IMR-90 (cell line): ENCODE measurements at regions not wholly inside any gene's neighbourhood (a gene's known extent, or its start where the extent isn't known, plus 50 kb on each side); places are given as distances from the start of the nearest gene placed in this dataset.

Source experiments
- ATAC-seq: fragments of 200-7000 bp; cut with Tn5 transposase; 2 replicates; pipeline ENCODE4 v1.9.1; 2020; ENCODE audit warnings: low read depth, mild to moderate bottlenecking, moderate library complexity
- BruUV-seq: library from RNA; stranded (reverse); fragments of 400-500 nt; replicated peaks from 2 replicates; lab custom pipeline; 2021; lab: Mats Ljungman, UMichigan
- CTCF ChIA-PET: fragments of 300-600 bp; formaldehyde crosslinking; extraction: SDS; loops from one replicate; lab custom pipeline; 2021; ENCODE audit warnings: antibody characterized with exemption; lab: Yijun Ruan, JAX
- POLR2A ChIA-PET: fragments of 300-600 bp; sonication (Branson Sonifier 250); formaldehyde crosslinking; loops from one replicate; lab custom pipeline; 2022; ENCODE audit warnings: antibody characterized with exemption; ENCODE audit not compliant: unreplicated experiment; lab: Charles Lee
- DNase-seq: peaks from one replicate; pipeline ENCODE4 v3.0.0; 2013
- H2AFZ ChIP-seq: replicated peaks from 2 replicates; pipeline ENCODE3; 2013; ENCODE audit warnings: low read length, mild to moderate bottlenecking; ENCODE audit not compliant: poor library complexity
- H2AK5ac ChIP-seq: 2 replicates; pipeline ENCODE4 v1.6.1; 2013; ENCODE audit warnings: low read depth, low read length, inconsistent platforms
- H2AK9ac ChIP-seq: replicated peaks from 2 replicates; pipeline ENCODE3; 2013; ENCODE audit warnings: mild to moderate bottlenecking, low read depth, low read length, moderate library complexity; ENCODE audit not compliant: poor library complexity
- H2BK120ac ChIP-seq: 2 replicates; pipeline ENCODE4 v1.6.1; 2013; ENCODE audit warnings: low read depth, low read length, inconsistent platforms
- H2BK15ac ChIP-seq: 3 replicates; pipeline ENCODE4 v1.6.1; 2013; ENCODE audit warnings: low read depth, low read length, inconsistent platforms
- H2BK20ac ChIP-seq: 2 replicates; pipeline ENCODE4 v1.6.1; 2013; ENCODE audit warnings: low read depth, mild to moderate bottlenecking, inconsistent platforms, low read length, moderate library complexity
- H2BK5ac ChIP-seq: 2 replicates; pipeline ENCODE4 v1.6.1; 2013; ENCODE audit warnings: mild to moderate bottlenecking, low read depth, low read length, inconsistent platforms; ENCODE audit not compliant: poor library complexity, severe bottlenecking
- H3K14ac ChIP-seq: replicated peaks from 2 replicates; pipeline ENCODE4 v1.6.1; 2013; ENCODE audit warnings: low read depth, low read length, inconsistent platforms
- H3K18ac ChIP-seq: 2 replicates; pipeline ENCODE4 v1.6.1; 2013; ENCODE audit warnings: low read depth, low read length, control low read depth
- H3K23ac ChIP-seq: 2 replicates; pipeline ENCODE4 v1.6.1; 2013; ENCODE audit warnings: low read depth, low read length, inconsistent platforms
- H3K27ac ChIP-seq: 2 replicates; pipeline ENCODE4 v1.5.1; 2013; ENCODE audit warnings: mild to moderate bottlenecking, control low read depth, low read length; ENCODE audit not compliant: insufficient read depth
- H3K27me3 ChIP-seq: 2 replicates; pipeline ENCODE4 v1.6.1; 2013; ENCODE audit warnings: low read length; ENCODE audit not compliant: control insufficient read depth, insufficient read depth
- H3K36me3 ChIP-seq: 2 replicates; pipeline ENCODE4 v1.6.1; 2013; ENCODE audit warnings: low read length, mixed read lengths; ENCODE audit not compliant: control insufficient read depth, insufficient read depth
- H3K4ac ChIP-seq: 2 replicates; pipeline ENCODE4 v1.6.1; 2013; ENCODE audit warnings: low read depth, low read length, inconsistent platforms
- H3K4me1 ChIP-seq: 2 replicates; pipeline ENCODE4 v1.6.1; 2013; ENCODE audit warnings: low read length, mixed read lengths; ENCODE audit not compliant: control insufficient read depth, insufficient read depth
- H3K4me2 ChIP-seq: 2 replicates; pipeline ENCODE4 v1.6.1; 2013; ENCODE audit warnings: low read depth, mild to moderate bottlenecking, control low read depth, low read length, moderate library complexity
- H3K4me3 ChIP-seq: 2 replicates; pipeline ENCODE4 v1.5.1; 2013; ENCODE audit warnings: low read depth, mild to moderate bottlenecking, control low read depth, low read length, moderate library complexity; ENCODE audit not compliant: insufficient read depth
- H3K56ac ChIP-seq: 2 replicates; pipeline ENCODE4 v1.6.1; 2013; ENCODE audit warnings: low read length, inconsistent platforms; ENCODE audit not compliant: insufficient read depth; ENCODE audit errors: extremely low read depth
- H3K79me1 ChIP-seq, 2 experiments: 2 replicates each; pipeline ENCODE4 v1.6.1; 2013; ENCODE audit warnings: low read length in 2 of 2, inconsistent platforms in 1 of 2, low read depth in 1 of 2
- H3K9ac ChIP-seq: 2 replicates; pipeline ENCODE4 v1.6.1; 2013; ENCODE audit warnings: low read depth, low read length, control low read depth
- H3K9me1 ChIP-seq: 2 replicates; pipeline ENCODE4 v1.6.1; 2013; ENCODE audit warnings: low read length, inconsistent platforms; ENCODE audit not compliant: insufficient read depth
- H3K9me3 ChIP-seq: 2 replicates; pipeline ENCODE4 v1.6.1; 2013; ENCODE audit warnings: low read length; ENCODE audit not compliant: control insufficient read depth, insufficient read depth
- H4K20me1 ChIP-seq: 2 replicates; pipeline ENCODE4 v1.6.1; 2013; ENCODE audit warnings: low read length, inconsistent platforms; ENCODE audit not compliant: insufficient read depth
- H4K5ac ChIP-seq: 2 replicates; pipeline ENCODE4 v1.6.1; 2013; ENCODE audit warnings: mild to moderate bottlenecking, low read depth, low read length, control low read depth
- H4K8ac ChIP-seq, 2 experiments: 2 replicates each; pipeline ENCODE4 v1.6.1; 2013; ENCODE audit warnings: low read depth in 2 of 2, low read length in 2 of 2, control low read depth in 1 of 2, inconsistent platforms in 1 of 2
- H4K91ac ChIP-seq: 2 replicates; pipeline ENCODE4 v1.6.1; 2013; ENCODE audit warnings: low read depth, low read length, inconsistent platforms; ENCODE audit not compliant: insufficient read depth
- BHLHE40 ChIP-seq: fragments of 150-350 bp; IDR thresholded peaks from 2 replicates; pipeline ENCODE4 v1.6.1; 2016; ENCODE audit warnings: mild to moderate bottlenecking, low read depth, low read length
- CEBPB ChIP-seq: IDR thresholded peaks from 2 replicates; pipeline ENCODE4 v1.6.1; 2012; ENCODE audit warnings: low read depth, low read length, improper control_type of control experiment
- CHD1 ChIP-seq: IDR thresholded peaks from 2 replicates; pipeline ENCODE4 v1.6.1; 2012; ENCODE audit warnings: low read depth, low read length, improper control_type of control experiment
- ELK1 ChIP-seq: fragments of 150-350 bp; IDR thresholded peaks from 2 replicates; pipeline ENCODE4 v1.6.1; 2016; ENCODE audit warnings: low read depth, mild to moderate bottlenecking, low read length, moderate library complexity, borderline replicate concordance
- MXI1 ChIP-seq: IDR thresholded peaks from 2 replicates; pipeline ENCODE4 v1.6.1; 2012; ENCODE audit warnings: low read depth, mild to moderate bottlenecking, low read length, moderate library complexity, borderline replicate concordance
- NFE2L2 ChIP-seq: fragments of 150-350 bp; IDR thresholded peaks from 2 replicates; pipeline ENCODE4 v1.6.1; 2016; ENCODE audit warnings: low read depth, mild to moderate bottlenecking, low read length
- RCOR1 ChIP-seq: IDR thresholded peaks from 2 replicates; pipeline ENCODE4 v1.6.1; 2012; ENCODE audit warnings: mild to moderate bottlenecking, low read length, improper control_type of control experiment; ENCODE audit not compliant: insufficient replicate concordance
- SMC3 ChIP-seq: fragments of 150-350 bp; IDR thresholded peaks from 2 replicates; pipeline ENCODE4 v1.6.1; 2016; ENCODE audit warnings: low read depth, mild to moderate bottlenecking, antibody characterized with exemption, low read length, moderate library complexity
- USF2 ChIP-seq: fragments of 150-350 bp; IDR thresholded peaks from 2 replicates; pipeline ENCODE4 v1.6.1; 2017; ENCODE audit warnings: mild to moderate bottlenecking, antibody characterized with exemption, low read length, low read depth
- WGBS, 2 experiments: methylation state at CpG; one replicate each; pipeline versions ENCODE4 v1.1.5 to v1.1.7; 2013; ENCODE audit warnings: missing lambda C conversion rate in 2 of 2; ENCODE audit not compliant: insufficient read length in 1 of 2; ENCODE audit errors: extremely low coverage in 2 of 2; 5-methylcytosine and 5-hydroxymethylcytosine counted together
- dilution Hi-C: fragments of 300-500 bp; cut with HindIII; formaldehyde crosslinking; loops from one replicate; pipeline ENCODE4 v1.14.3; 2018; ENCODE audit warnings: low sequenced_read_pairs; ENCODE audit not compliant: unreplicated experiment
- in situ Hi-C: fragments of 300-500 bp; cut with MboI; formaldehyde crosslinking; loops from 3 replicates; pipeline ENCODE4 v1.14.3; 2019; ENCODE audit warnings: low sequenced_read_pairs, inconsistent platforms, mixed read lengths
- intact Hi-C: fragments of 100-400 bp; cut with micrococcal nuclease; formaldehyde crosslinking; loops from 2 replicates; pipeline ENCODE4 v1.10.0; 2022

GRCh38 chr7:57201895-57202210, 69.6 kb upstream of the ZNF479 start:
- no peaks in the 10 kb centered on the region for H4K20me1 ChIP-seq
- H3K4me2 ChIP-seq = no peak overlapping the region
- no peak overlapping the region for H2BK5ac ChIP-seq
- H2AFZ ChIP-seq = no peak overlapping the region
- H2BK15ac ChIP-seq = no peak overlapping the region
- no peaks in the 10 kb centered on the region for H3K79me1 ChIP-seq
- H3K14ac ChIP-seq = no peak overlapping the region
- POLR2A ChIA-PET = no interaction called here
- H3K4me3 ChIP-seq = no peak overlapping the region
- no peak overlapping the region for H4K8ac ChIP-seq
- ATAC-seq (no peak), DNase-seq (no peak)
- H3K27me3 ChIP-seq = no peaks in the 10 kb centered on the region
- H3K36me3 ChIP-seq = no peaks in the 10 kb centered on the region
- H3K4me1 ChIP-seq = no peaks in the 10 kb centered on the region
- no peak overlapping the region for H3K9ac ChIP-seq
- no peak overlapping the region for H2BK20ac ChIP-seq
- no peak overlapping the region for H4K5ac ChIP-seq
- intact Hi-C loops = no loop called here
- CTCF ChIA-PET = no interaction called here
- no peak overlapping the region for H2AK5ac ChIP-seq
- BruUV-seq = no TSS peak
- peaks cover 42% of the 10 kb centered on the region for H3K9me3 ChIP-seq
- TF ChIP-seq CHD1 (no peak), NFE2L2 (no peak), MXI1 (no peak), USF2 (no peak), SMC3 (no peak), ELK1 (no peak), CEBPB (no peak), RCOR1 (no peak), BHLHE40 (no peak)
- H3K9me1 ChIP-seq = no peaks in the 10 kb centered on the region
- no peak overlapping the region for H3K18ac ChIP-seq
- H3K56ac ChIP-seq = no peak overlapping the region
- dilution Hi-C loops = no loop called here
- no peak overlapping the region for H2AK9ac ChIP-seq
- H2BK120ac ChIP-seq = no peak overlapping the region
- no peak overlapping the region for H3K4ac ChIP-seq
- H3K27ac ChIP-seq = no peak overlapping the region
- 62% methylated on average over 6 of the region's 7 CpGs; no CpG with 5 or more reads in 1 of the 2 experiments for WGBS, 2 experiments
- H3K23ac ChIP-seq = no peak overlapping the region
- in situ Hi-C loops = no loop called here
- no peak overlapping the region for H4K91ac ChIP-seq
